Kidney (tissue), 13 donors: ENCODE measurements at regions not wholly inside any gene's neighbourhood (a gene's known extent, or its start where the extent isn't known, plus 50 kb on each side); places are given as distances from the start of the nearest gene placed in this dataset.

ENCODE experiments used
- DNase-seq, 5 donors: peaks; one replicate each; pipeline ENCODE4 v3.0.0-alpha.2; 2013 to 2020
- FAIRE-seq: peaks from 2 replicates; lab custom pipeline; 2012; peaks lifted over from hg19 to GRCh38; lab: Jason Lieb, UNC
- H3K27ac ChIP-seq, 2 donors: one replicate each; pipeline ENCODE4 v1.7.0; 2013; ENCODE audit warnings: low read depth in 2 of 2, low read length in 2 of 2, inconsistent platforms in 1 of 2
- H3K27me3 ChIP-seq: one replicate; pipeline ENCODE4 v1.7.1; 2013; ENCODE audit warnings: low read length, inconsistent platforms; ENCODE audit not compliant: control insufficient read depth, insufficient read depth
- H3K36me3 ChIP-seq, 3 donors: one replicate each; pipeline versions ENCODE4 v1.7.0 to v1.7.1; 2013; ENCODE audit warnings: low read length in 3 of 3, control low read depth in 1 of 3, inconsistent platforms in 1 of 3; ENCODE audit not compliant: insufficient read depth in 3 of 3, control insufficient read depth in 2 of 3
- H3K4me1 ChIP-seq, 3 donors: one replicate each; pipeline versions ENCODE4 v1.7.0 to v1.7.1; 2013; ENCODE audit warnings: low read length in 3 of 3, inconsistent platforms in 1 of 3, low read depth in 1 of 3; ENCODE audit not compliant: control insufficient read depth in 2 of 3, insufficient read depth in 2 of 3
- H3K4me3 ChIP-seq, 3 donors: one replicate each; pipeline versions ENCODE4 v1.7.0 to v1.8.1; 2013; ENCODE audit warnings: low read length in 3 of 3, control low read depth in 1 of 3, inconsistent platforms in 1 of 3
- H3K9ac ChIP-seq, 3 donors: one replicate each; pipeline versions ENCODE4 v1.7.0 to v1.7.1; 2013; ENCODE audit warnings: low read length in 3 of 3, control low read depth in 1 of 3, inconsistent platforms in 1 of 3
- H3K9me3 ChIP-seq, 3 donors: one replicate each; pipeline versions ENCODE4 v1.7.0 to v1.7.1; 2013; ENCODE audit warnings: low read length in 3 of 3, control low read depth in 1 of 3, inconsistent platforms in 1 of 3; ENCODE audit not compliant: control insufficient read depth in 2 of 3, insufficient read depth in 1 of 3
- CTCF ChIP-seq: IDR thresholded peaks from 3 replicates; pipeline ENCODE4 v1.5.1; 2012; ENCODE audit warnings: mild to moderate bottlenecking, moderate library complexity, borderline replicate concordance; ENCODE audit not compliant: insufficient read depth; ENCODE audit errors: extremely low read depth
- intact Hi-C: fragments of 100-400 bp; cut with DNase I; formaldehyde crosslinking; loops from one replicate; pipeline ENCODE4 v1.11.1; 2022
- donor health status: control.
- donor health status: control.
- donor health status: control.
- donor health status: control.
- donor health status: control.
- donor health status: DM: yes; HTN: yes; CAD: no.
- donor health status: Normal renal cell carcinoma (clear cell type).

- TF ChIP-seq CTCF: no peak
- Histone ChIP-seq H3K27ac (no peak overlapping the region), H3K27me3 (no peaks in the 10 kb centered on the region), H3K4me3 (no peak overlapping the region), H3K36me3 (no peaks in the 10 kb centered on the region), H3K9me3 (peaks cover 0 to 11% (median 0%) of the 10 kb centered on the region in 3 donors), H3K9ac (no peak overlapping the region), H3K4me1 (peaks cover 0 to 3% (median 0%) of the 10 kb centered on the region in 3 donors)
- FAIRE-seq (no peak), DNase-seq (no peak)
- intact Hi-C loops: no loop called here
These were observed 281.9 kb upstream of the NMUR2 start for GRCh38 chr5:152686931-152687330.

GRCh38 chr5:152688561-152689249, 283.6 kb upstream of the NMUR2 start:
- no peak overlapping the region for H3K9ac ChIP-seq
- intact Hi-C loops: no loop called here
- DNase-seq: peak in 3 of 5 donors; percentile 19 to 75 (median 38)
- H3K9me3 ChIP-seq: peaks cover 0 to 11% (median 0%) of the 10 kb centered on the region in 3 donors
- TF ChIP-seq CTCF: no peak
- no peak for FAIRE-seq
- H3K4me3 ChIP-seq: no peak overlapping the region
- no peaks in the 10 kb centered on the region for H3K27me3 ChIP-seq
- peaks cover 0 to 3% (median 0%) of the 10 kb centered on the region in 3 donors for H3K4me1 ChIP-seq
- H3K36me3 ChIP-seq: no peaks in the 10 kb centered on the region
- peak overlapping the region in 1 of 2 donors; percentile 24 for H3K27ac ChIP-seq

GRCh38 chr5:152689250-152689711, 284.2 kb upstream of the NMUR2 start:
- Histone ChIP-seq H3K9ac (no peak overlapping the region), H3K9me3 (peaks cover 0 to 11% (median 0%) of the 10 kb centered on the region in 3 donors), H3K36me3 (no peaks in the 10 kb centered on the region), H3K27me3 (no peaks in the 10 kb centered on the region), H3K4me1 (peaks cover 0 to 3% (median 0%) of the 10 kb centered on the region in 3 donors), H3K4me3 (no peak overlapping the region), H3K27ac (peak overlapping the region in 1 of 2 donors; percentile 24)
- no peak for FAIRE-seq
- intact Hi-C loops: no loop called here
- no peak for TF ChIP-seq CTCF
- DNase-seq: peak; percentile 48 to 84 (median 67)
